Tibial nerve (tissue), 4 donors: ENCODE measurements at regions not wholly inside any gene's neighbourhood (a gene's known extent, or its start where the extent isn't known, plus 50 kb on each side); places are given as distances from the start of the nearest gene placed in this dataset.

ENCODE experiments used
- DNase-seq, 2 donors: peaks; one replicate each; pipeline ENCODE4 v3.0.0-alpha.2; 2019; ENCODE audit warnings: low spot score in 2 of 2
- H3K27ac ChIP-seq, 4 donors: fragments of 200-600 bp; sonication (generic) in 3 of 4; one replicate each; pipeline ENCODE4 v1.5.1; 2017 to 2019; ENCODE audit warnings: mild to moderate bottlenecking in 1 of 4
- H3K27me3 ChIP-seq, 2 donors: fragments of 200-600 bp; sonication (generic) in 1 of 2; one replicate each; pipeline versions ENCODE4 v1.5.1 to v1.6.0; 2017 to 2019
- H3K36me3 ChIP-seq, 3 donors: fragments of 200-600 bp; sonication (generic); one replicate each; pipeline ENCODE4 v1.5.1; 2018 to 2019
- H3K4me1 ChIP-seq, 4 donors: fragments of 200-600 bp; sonication (generic) in 3 of 4; one replicate each; pipeline ENCODE4 v1.5.1; 2017 to 2019
- H3K4me3 ChIP-seq, 4 donors: fragments of 200-600 bp; sonication (generic) in 3 of 4; one replicate each; pipeline ENCODE4 v1.5.1; 2017 to 2019; ENCODE audit warnings: mild to moderate bottlenecking in 1 of 4, moderate library complexity in 1 of 4
- H3K9me3 ChIP-seq, 4 donors: fragments of 200-600 bp; sonication (generic) in 3 of 4; one replicate each; pipeline ENCODE4 v1.5.1; 2017 to 2019
- CTCF ChIP-seq, 5 experiments: fragments of 200-600 bp in 3 of 5; fragments of 450-650 bp in 2 of 5; sonication (generic) in 3 of 5; IDR thresholded peaks; one replicate each; pipeline ENCODE4 v1.5.1; 2016 to 2019; ENCODE audit warnings: antibody characterized with exemption in 5 of 5, mild to moderate bottlenecking in 3 of 5, moderate library complexity in 2 of 5
- EP300 ChIP-seq, 2 donors: sonication (generic); formaldehyde crosslinking; IDR thresholded peaks; one replicate each; pipeline ENCODE4 v1.6.1; 2017; ENCODE audit warnings: antibody characterized with exemption in 2 of 2, mild to moderate bottlenecking in 1 of 2
- POLR2A ChIP-seq, 2 donors: fragments of 450-650 bp; IDR thresholded peaks; one replicate each; pipeline ENCODE4 v1.6.1; 2017; ENCODE audit warnings: antibody characterized with exemption in 2 of 2, mild to moderate bottlenecking in 2 of 2, moderate library complexity in 2 of 2
- WGBS, 2 donors: methylation state at CpG; one replicate each; pipeline ENCODE4 v1.1.5; 2018; 5-methylcytosine and 5-hydroxymethylcytosine counted together

- no peak overlapping the region for H3K4me3 ChIP-seq
- DNase-seq, result no peak
- H3K27me3 ChIP-seq, result no peaks in the 10 kb centered on the region
- 83 to 89% methylated on average over 6 of the region's 6 CpGs for WGBS, 2 donors
- no peak overlapping the region for H3K27ac ChIP-seq
- H3K9me3 ChIP-seq, result no peaks in the 10 kb centered on the region
- no peaks in the 10 kb centered on the region for H3K4me1 ChIP-seq
- H3K36me3 ChIP-seq, result no peaks in the 10 kb centered on the region
- TF ChIP-seq CTCF (IDR thresholded peaks at IDR 0.05) (no peak), EP300 (IDR thresholded peaks at IDR 0.05) (no peak), POLR2A (IDR thresholded peaks at IDR 0.05) (no peak)
These were observed 51.9 kb upstream of the TMEM163 start for GRCh38 chr2:134770702-134771101.

GRCh38 chr2:134771313-134771801 is 52.6 kb upstream of the TMEM163 start:
- 38 to 45% methylated on average over 4 of the region's 4 CpGs for WGBS, 2 donors
- TF ChIP-seq POLR2A (IDR thresholded peaks at IDR 0.05), result no peak
- no peak for DNase-seq

GRCh38 chr2:134772493-134773169 is 53.8 kb upstream of the TMEM163 start:
- WGBS, 2 donors, result 73 to 79% methylated on average over 8 of the region's 8 CpGs
- Histone ChIP-seq H3K27me3 (no peaks in the 10 kb centered on the region), H3K9me3 (no peaks in the 10 kb centered on the region), H3K36me3 (no peaks in the 10 kb centered on the region), H3K4me1 (no peaks in the 10 kb centered on the region), H3K4me3 (no peak overlapping the region), H3K27ac (no peak overlapping the region)
- TF ChIP-seq POLR2A (IDR thresholded peaks at IDR 0.05) (no peak), CTCF (IDR thresholded peaks at IDR 0.05) (no peak), EP300 (IDR thresholded peaks at IDR 0.05) (no peak)
- DNase-seq, result no peak

More at GRCh38 chr2:134771313-134771801, 52.6 kb upstream of the TMEM163 start:
- Histone ChIP-seq H3K4me1 (no peaks in the 10 kb centered on the region), H3K4me3 (no peak overlapping the region), H3K36me3 (no peaks in the 10 kb centered on the region), H3K27me3 (no peaks in the 10 kb centered on the region), H3K9me3 (no peaks in the 10 kb centered on the region), H3K27ac (no peak overlapping the region)

- TF ChIP-seq POLR2A (IDR thresholded peaks at IDR 0.05) (no peak), EP300 (IDR thresholded peaks at IDR 0.05) (no peak), CTCF (IDR thresholded peaks at IDR 0.05) (no peak)
- no peaks in the 10 kb centered on the region for H3K27me3 ChIP-seq
- no peak overlapping the region for H3K4me3 ChIP-seq
- H3K4me1 ChIP-seq, result no peaks in the 10 kb centered on the region
- 67 to 69% methylated on average over 7 of the region's 7 CpGs for WGBS, 2 donors
- H3K27ac ChIP-seq, result no peak overlapping the region
- H3K9me3 ChIP-seq, result no peaks in the 10 kb centered on the region
- H3K36me3 ChIP-seq, result no peaks in the 10 kb centered on the region
- DNase-seq, result no peak
These were observed 54.5 kb upstream of the TMEM163 start for GRCh38 chr2:134773335-134773734.

- H3K36me3 ChIP-seq, result no peaks in the 10 kb centered on the region
- DNase-seq, result no peak
- no peak for TF ChIP-seq CTCF (IDR thresholded peaks at IDR 0.05)
- TF ChIP-seq POLR2A (IDR thresholded peaks at IDR 0.05), result no peak
- TF ChIP-seq EP300 (IDR thresholded peaks at IDR 0.05), result no peak
- no peak overlapping the region for H3K4me3 ChIP-seq
- no peaks in the 10 kb centered on the region for H3K27me3 ChIP-seq
- no peaks in the 10 kb centered on the region for H3K9me3 ChIP-seq
- 66 to 69% methylated on average over 7 of the region's 7 CpGs for WGBS, 2 donors
- no peak overlapping the region for H3K27ac ChIP-seq
- H3K4me1 ChIP-seq, result no peaks in the 10 kb centered on the region
These were observed 55.3 kb upstream of the TMEM163 start for GRCh38 chr2:134773759-134774742.
